ENCODE measurements at regions not wholly inside any gene's neighbourhood (a gene's known extent, or its start where the extent isn't known, plus 50 kb on each side); places are given as distances from the start of the nearest gene placed in this dataset.

DNA sequence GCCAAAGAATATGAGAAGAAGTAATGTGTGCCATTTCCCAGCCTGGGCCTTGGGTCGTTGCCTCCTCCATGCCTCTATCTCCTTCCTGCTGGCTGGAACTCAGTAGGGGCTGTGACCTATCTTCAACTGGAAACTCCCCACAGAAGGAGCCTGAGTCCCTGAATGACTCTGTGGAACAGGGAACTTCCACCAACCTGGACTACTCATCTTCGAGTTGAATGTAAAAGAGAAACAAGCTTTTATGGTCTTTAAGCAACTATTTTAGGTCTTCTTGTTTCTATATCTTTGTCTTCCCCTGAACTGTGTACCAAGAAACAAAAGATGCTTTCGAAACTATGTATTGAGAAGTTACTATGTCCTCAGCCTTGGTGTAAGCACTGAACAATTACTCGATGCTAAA is 355.3 kb upstream of the NR2F2 start:
- H3K9me2 ChIP-seq (replicated peaks; ENCODE audit: insufficient read depth, low read length): no peaks in the 10 kb centered on the region
- no peaks in the 10 kb centered on the region for H3K36me3 ChIP-seq (ENCODE audit: insufficient read depth, low read length)
- DNase-seq: no peak
- no peak overlapping the region for H2AFZ ChIP-seq (ENCODE audit: low read length)
- H3K9me3 ChIP-seq (ENCODE audit: low read length): peaks cover 28% of the 10 kb centered on the region
- no peaks in the 10 kb centered on the region for H3K79me2 ChIP-seq (ENCODE audit: low read length)
- H3K4me1 ChIP-seq (ENCODE audit: low read length): no peaks in the 10 kb centered on the region
- H3K9ac ChIP-seq (ENCODE audit: low read length): no peak overlapping the region
- no peak overlapping the region for H3K4me3 ChIP-seq (ENCODE audit: low read length)
- no peaks in the 10 kb centered on the region for H3K27me3 ChIP-seq (ENCODE audit: low read length)
- no peak overlapping the region for H3K27ac ChIP-seq (ENCODE audit: low read length)
- no peaks in the 10 kb centered on the region for H4K20me1 ChIP-seq (ENCODE audit: insufficient read depth, low read depth, low read length)
- H3K4me2 ChIP-seq (ENCODE audit: low read depth, low read length, poor library complexity, severe bottlenecking): no peak overlapping the region

DNA sequence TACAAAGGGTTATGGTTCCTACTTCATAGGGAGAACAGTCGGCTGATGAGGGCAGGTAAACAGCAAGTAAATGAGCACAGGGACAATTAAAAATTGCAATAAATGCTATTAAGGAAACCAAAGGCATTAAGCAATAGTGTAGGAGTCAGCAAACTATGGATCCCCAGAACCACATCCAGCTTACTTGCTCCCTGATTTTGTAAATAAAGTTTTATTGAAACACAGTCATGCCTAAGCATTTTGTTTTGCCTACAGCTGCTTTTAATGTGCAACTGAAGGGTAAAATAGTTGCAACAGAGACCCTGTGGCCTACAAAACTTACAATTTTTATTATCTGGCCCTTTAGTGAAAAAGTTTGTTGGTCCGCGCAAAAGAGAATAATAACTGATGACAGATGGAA is 351.2 kb upstream of the NR2F2 start:
- Histone ChIP-seq H2AFZ (ENCODE audit: low read length) (no peak overlapping the region), H3K79me2 (ENCODE audit: low read length) (no peaks in the 10 kb centered on the region), H4K20me1 (ENCODE audit: insufficient read depth, low read depth, low read length) (no peaks in the 10 kb centered on the region)

DNA sequence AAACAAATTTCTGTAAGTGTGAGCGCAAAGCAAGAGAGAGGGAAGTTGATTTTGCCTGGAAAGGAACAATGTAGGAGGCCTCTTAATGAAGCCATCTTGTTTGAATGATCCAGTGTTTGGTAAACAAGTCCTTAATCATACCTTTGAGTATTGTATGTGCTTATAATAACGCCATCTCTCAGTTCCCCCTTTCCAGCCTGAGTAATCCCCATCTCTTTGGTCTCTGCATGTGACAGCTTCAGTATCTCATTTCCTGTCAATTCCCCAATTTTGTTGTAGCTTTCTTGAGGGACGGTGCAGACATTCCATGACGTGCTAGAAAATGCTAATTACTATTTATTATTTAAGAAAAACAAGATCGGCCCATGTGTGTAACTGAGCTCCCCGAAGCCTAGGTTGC is 349.3 kb upstream of the NR2F2 start:
- DNase-seq: no peak

More for the DNA sequence above, 351.2 kb upstream of the NR2F2 start:
- Histone ChIP-seq H3K27ac (ENCODE audit: low read length) (no peak overlapping the region), H3K9me3 (ENCODE audit: low read length) (peaks cover 41% of the 10 kb centered on the region), H3K9me2 (replicated peaks; ENCODE audit: insufficient read depth, low read length) (no peaks in the 10 kb centered on the region), H3K4me2 (ENCODE audit: low read depth, low read length, poor library complexity, severe bottlenecking) (no peak overlapping the region), H3K4me1 (ENCODE audit: low read length) (no peaks in the 10 kb centered on the region), H3K36me3 (ENCODE audit: insufficient read depth, low read length) (no peaks in the 10 kb centered on the region), H3K9ac (ENCODE audit: low read length) (no peak overlapping the region), H3K4me3 (ENCODE audit: low read length) (no peak overlapping the region), H3K27me3 (ENCODE audit: low read length) (no peaks in the 10 kb centered on the region)
- DNase-seq: no peak

DNA sequence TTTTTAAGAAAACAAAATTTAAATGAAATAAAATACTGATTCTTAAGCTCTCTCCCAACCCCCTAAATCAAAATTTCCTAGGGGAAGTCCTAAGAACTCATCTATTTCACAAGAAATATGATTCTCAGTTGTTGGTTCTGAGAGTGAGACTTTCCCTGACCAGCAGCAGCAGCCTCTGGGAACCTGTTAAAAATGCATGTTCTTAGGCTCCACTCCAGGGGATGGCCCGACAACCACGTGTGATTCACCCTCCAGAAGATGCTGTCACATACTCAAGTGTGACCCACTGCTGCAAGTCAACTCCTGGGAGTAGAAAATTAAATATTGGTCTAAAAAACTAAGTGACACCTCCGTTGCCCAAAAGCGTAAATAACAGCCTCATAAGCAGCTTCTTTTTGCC is 343.2 kb upstream of the NR2F2 start:
- H3K79me2 ChIP-seq (ENCODE audit: low read length): no peaks in the 10 kb centered on the region
- no peaks in the 10 kb centered on the region for H3K9me2 ChIP-seq (replicated peaks; ENCODE audit: insufficient read depth, low read length)
- H3K4me2 ChIP-seq (ENCODE audit: low read depth, low read length, poor library complexity, severe bottlenecking): no peak overlapping the region
- no peaks in the 10 kb centered on the region for H3K4me1 ChIP-seq (ENCODE audit: low read length)
- H2AFZ ChIP-seq (ENCODE audit: low read length): no peak overlapping the region
- no peak overlapping the region for H3K4me3 ChIP-seq (ENCODE audit: low read length)
- DNase-seq: no peak
- no peak overlapping the region for H3K9ac ChIP-seq (ENCODE audit: low read length)
- H4K20me1 ChIP-seq (ENCODE audit: insufficient read depth, low read depth, low read length): no peaks in the 10 kb centered on the region
- no peaks in the 10 kb centered on the region for H3K36me3 ChIP-seq (ENCODE audit: insufficient read depth, low read length)
- H3K27ac ChIP-seq (ENCODE audit: low read length): no peak overlapping the region
- peaks cover 29% of the 10 kb centered on the region for H3K9me3 ChIP-seq (ENCODE audit: low read length)
- H3K27me3 ChIP-seq (ENCODE audit: low read length): no peaks in the 10 kb centered on the region

More for the DNA sequence above, 349.3 kb upstream of the NR2F2 start:
- H3K4me2 ChIP-seq (ENCODE audit: low read depth, low read length, poor library complexity, severe bottlenecking): no peak overlapping the region
- H2AFZ ChIP-seq (ENCODE audit: low read length): no peak overlapping the region
- no peaks in the 10 kb centered on the region for H3K4me1 ChIP-seq (ENCODE audit: low read length)
- H3K9ac ChIP-seq (ENCODE audit: low read length): no peak overlapping the region
- no peak overlapping the region for H3K4me3 ChIP-seq (ENCODE audit: low read length)
- no peak overlapping the region for H3K27ac ChIP-seq (ENCODE audit: low read length)
- H3K79me2 ChIP-seq (ENCODE audit: low read length): no peaks in the 10 kb centered on the region
- H3K9me3 ChIP-seq (ENCODE audit: low read length): peaks cover 43% of the 10 kb centered on the region
- H3K9me2 ChIP-seq (replicated peaks; ENCODE audit: insufficient read depth, low read length): no peaks in the 10 kb centered on the region
- H3K27me3 ChIP-seq (ENCODE audit: low read length): no peaks in the 10 kb centered on the region
- no peaks in the 10 kb centered on the region for H3K36me3 ChIP-seq (ENCODE audit: insufficient read depth, low read length)
- H4K20me1 ChIP-seq (ENCODE audit: insufficient read depth, low read depth, low read length): no peaks in the 10 kb centered on the region

DNA sequence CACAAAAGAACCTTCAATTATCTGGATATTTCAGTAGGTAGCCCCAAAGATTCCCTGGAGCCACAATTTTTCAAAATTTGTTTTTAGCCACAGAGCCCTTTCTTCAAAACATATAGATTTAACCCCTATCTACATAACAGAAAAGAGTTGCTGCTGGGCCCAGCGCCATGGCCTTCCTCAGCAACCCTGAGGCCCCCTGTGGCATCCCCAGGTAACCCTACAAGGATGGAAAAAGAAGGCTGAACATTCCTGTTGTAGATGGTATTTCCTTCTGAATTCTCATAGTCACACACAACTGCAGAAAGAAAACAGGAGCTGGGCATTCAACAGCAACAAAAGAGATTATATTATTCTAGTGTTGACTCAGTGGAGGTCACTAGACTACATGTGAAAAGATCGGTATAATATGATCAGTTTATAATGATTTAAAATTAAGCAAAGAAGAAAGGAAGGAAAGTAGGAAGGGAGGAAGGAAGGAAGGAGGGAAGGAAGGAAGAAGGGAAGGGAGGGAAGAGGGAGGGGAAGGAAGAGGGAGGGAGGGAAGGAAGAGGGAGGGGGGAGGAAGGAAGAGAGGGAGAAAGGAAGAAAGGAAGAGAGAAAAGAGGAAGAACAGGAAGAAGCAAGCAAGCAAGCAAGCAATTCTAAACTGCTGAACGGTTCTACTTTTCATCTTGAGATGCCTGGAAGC is 342.5 kb upstream of the NR2F2 start:
- H4K20me1 ChIP-seq (ENCODE audit: insufficient read depth, low read depth, low read length): no peaks in the 10 kb centered on the region
- no peaks in the 10 kb centered on the region for H3K9me2 ChIP-seq (replicated peaks; ENCODE audit: insufficient read depth, low read length)
- no peak overlapping the region for H3K9ac ChIP-seq (ENCODE audit: low read length)
- no peak overlapping the region for H2AFZ ChIP-seq (ENCODE audit: low read length)
- no peak overlapping the region for H3K27ac ChIP-seq (ENCODE audit: low read length)
- H3K79me2 ChIP-seq (ENCODE audit: low read length): no peaks in the 10 kb centered on the region
- H3K4me3 ChIP-seq (ENCODE audit: low read length): no peak overlapping the region
- no peaks in the 10 kb centered on the region for H3K27me3 ChIP-seq (ENCODE audit: low read length)
- no peaks in the 10 kb centered on the region for H3K36me3 ChIP-seq (ENCODE audit: insufficient read depth, low read length)
- H3K9me3 ChIP-seq (ENCODE audit: low read length): peaks cover 27% of the 10 kb centered on the region
- DNase-seq: no peak
- no peak overlapping the region for H3K4me2 ChIP-seq (ENCODE audit: low read depth, low read length, poor library complexity, severe bottlenecking)
- no peaks in the 10 kb centered on the region for H3K4me1 ChIP-seq (ENCODE audit: low read length)

DNA sequence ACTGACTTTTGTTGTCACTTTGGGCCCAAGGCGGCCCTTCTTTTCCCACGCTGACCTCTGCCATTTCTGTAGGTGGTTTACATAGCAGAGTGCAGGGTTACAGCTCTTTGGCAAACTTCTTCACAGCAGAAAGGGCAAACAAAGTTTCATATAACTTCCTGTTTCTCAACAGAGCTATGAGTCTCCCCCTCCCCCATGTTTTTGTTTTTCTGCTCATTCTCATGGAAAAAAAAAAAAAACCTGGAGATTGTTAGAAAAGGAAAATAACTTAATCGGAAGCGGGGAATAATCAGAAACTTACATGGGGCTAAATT is 342.0 kb upstream of the NR2F2 start:
- no peaks in the 10 kb centered on the region for H3K27me3 ChIP-seq (ENCODE audit: low read length)
- no peaks in the 10 kb centered on the region for H3K4me1 ChIP-seq (ENCODE audit: low read length)
- no peaks in the 10 kb centered on the region for H4K20me1 ChIP-seq (ENCODE audit: insufficient read depth, low read depth, low read length)
- H3K9me3 ChIP-seq (ENCODE audit: low read length): peaks cover 23% of the 10 kb centered on the region
- H3K79me2 ChIP-seq (ENCODE audit: low read length): no peaks in the 10 kb centered on the region
- no peak overlapping the region for H3K27ac ChIP-seq (ENCODE audit: low read length)
- no peak overlapping the region for H3K9ac ChIP-seq (ENCODE audit: low read length)
- no peaks in the 10 kb centered on the region for H3K9me2 ChIP-seq (replicated peaks; ENCODE audit: insufficient read depth, low read length)
- no peak overlapping the region for H3K4me3 ChIP-seq (ENCODE audit: low read length)
- H2AFZ ChIP-seq (ENCODE audit: low read length): no peak overlapping the region
- no peaks in the 10 kb centered on the region for H3K36me3 ChIP-seq (ENCODE audit: insufficient read depth, low read length)
- DNase-seq: no peak
- no peak overlapping the region for H3K4me2 ChIP-seq (ENCODE audit: low read depth, low read length, poor library complexity, severe bottlenecking)

DNA sequence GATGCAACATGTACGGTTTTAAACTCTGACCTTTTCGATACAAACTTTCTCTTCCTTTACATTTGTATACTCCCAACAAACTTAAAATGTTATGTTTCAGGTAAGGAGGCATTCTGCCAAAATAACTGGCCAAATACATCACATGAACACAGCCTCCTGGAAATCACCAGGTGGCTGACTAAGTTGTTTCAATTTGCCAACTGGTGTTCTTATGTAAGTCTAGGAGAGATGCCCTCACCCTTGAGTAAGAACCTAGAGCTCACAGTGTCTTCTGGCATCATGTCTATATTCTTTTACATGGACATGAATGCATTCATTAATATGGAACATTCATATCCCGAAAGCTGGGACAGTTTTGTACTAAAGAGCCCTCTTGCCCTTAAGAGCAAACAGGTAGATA is 341.1 kb upstream of the NR2F2 start:
- Histone ChIP-seq H3K4me3 (ENCODE audit: low read length) (no peak overlapping the region), H3K9me3 (ENCODE audit: low read length) (peaks cover 19% of the 10 kb centered on the region), H3K9me2 (replicated peaks; ENCODE audit: insufficient read depth, low read length) (no peaks in the 10 kb centered on the region), H3K27me3 (ENCODE audit: low read length) (no peaks in the 10 kb centered on the region), H3K36me3 (ENCODE audit: insufficient read depth, low read length) (no peaks in the 10 kb centered on the region), H3K9ac (ENCODE audit: low read length) (no peak overlapping the region), H2AFZ (ENCODE audit: low read length) (no peak overlapping the region), H3K4me1 (ENCODE audit: low read length) (no peaks in the 10 kb centered on the region), H3K27ac (ENCODE audit: low read length) (no peak overlapping the region), H3K79me2 (ENCODE audit: low read length) (no peaks in the 10 kb centered on the region), H3K4me2 (ENCODE audit: low read depth, low read length, poor library complexity, severe bottlenecking) (no peak overlapping the region), H4K20me1 (ENCODE audit: insufficient read depth, low read depth, low read length) (no peaks in the 10 kb centered on the region)
- no peak for DNase-seq

DNA sequence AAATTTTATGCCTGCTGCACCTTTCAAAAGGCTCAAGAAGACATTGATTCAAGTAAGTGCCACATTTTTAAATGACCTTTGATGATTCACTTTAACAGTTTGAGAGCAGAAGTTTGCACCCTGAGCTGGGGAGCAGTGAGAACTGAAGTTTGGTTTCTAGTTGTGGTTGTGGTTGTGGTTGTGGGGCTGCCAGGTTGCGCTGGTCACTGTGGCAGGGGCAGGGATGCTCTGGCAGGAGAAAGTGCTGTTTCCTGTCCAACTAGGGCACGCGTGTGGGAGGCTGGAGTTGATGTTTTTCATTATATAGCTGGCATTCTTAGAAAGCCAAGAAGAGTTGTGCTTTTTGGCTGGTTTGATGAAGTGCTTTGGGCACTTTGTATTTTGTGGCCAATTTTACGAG is 339.7 kb upstream of the NR2F2 start:
- no peak overlapping the region for H2AFZ ChIP-seq (ENCODE audit: low read length)
- no peak overlapping the region for H3K4me2 ChIP-seq (ENCODE audit: low read depth, low read length, poor library complexity, severe bottlenecking)
- no peak overlapping the region for H3K27ac ChIP-seq (ENCODE audit: low read length)
- H3K9ac ChIP-seq (ENCODE audit: low read length): no peak overlapping the region
- no peaks in the 10 kb centered on the region for H3K27me3 ChIP-seq (ENCODE audit: low read length)
- no peaks in the 10 kb centered on the region for H3K36me3 ChIP-seq (ENCODE audit: insufficient read depth, low read length)
- no peak overlapping the region for H3K4me3 ChIP-seq (ENCODE audit: low read length)
- no peaks in the 10 kb centered on the region for H3K4me1 ChIP-seq (ENCODE audit: low read length)
- no peaks in the 10 kb centered on the region for H4K20me1 ChIP-seq (ENCODE audit: insufficient read depth, low read depth, low read length)
- DNase-seq: no peak
- H3K9me3 ChIP-seq (ENCODE audit: low read length): peaks cover 19% of the 10 kb centered on the region
- H3K79me2 ChIP-seq (ENCODE audit: low read length): no peaks in the 10 kb centered on the region
- no peaks in the 10 kb centered on the region for H3K9me2 ChIP-seq (replicated peaks; ENCODE audit: insufficient read depth, low read length)

DNA sequence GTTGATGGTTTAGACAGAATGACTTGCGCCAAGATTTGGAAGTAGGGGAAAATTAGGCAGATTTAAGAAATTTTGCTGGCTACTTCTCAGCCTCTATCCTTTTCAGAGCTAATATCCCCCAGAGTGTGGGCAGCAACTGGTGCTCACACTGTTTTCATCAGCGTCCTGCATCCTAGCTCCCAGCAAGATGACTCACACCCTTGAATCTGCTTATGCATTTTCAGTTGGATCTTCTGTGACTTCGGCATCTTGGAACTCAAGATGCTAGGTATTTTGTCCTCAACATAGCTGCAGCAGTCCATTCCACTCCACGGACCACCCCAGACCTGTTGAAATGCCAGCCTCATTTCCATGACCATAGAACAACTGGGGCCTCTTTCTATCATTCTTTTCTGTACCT is 336.1 kb upstream of the NR2F2 start:
- peaks cover 36% of the 10 kb centered on the region for H3K9me3 ChIP-seq (ENCODE audit: low read length)
- no peaks in the 10 kb centered on the region for H3K27me3 ChIP-seq (ENCODE audit: low read length)
- no peaks in the 10 kb centered on the region for H3K4me1 ChIP-seq (ENCODE audit: low read length)
- H4K20me1 ChIP-seq (ENCODE audit: insufficient read depth, low read depth, low read length): no peaks in the 10 kb centered on the region
- no peak for DNase-seq
- H3K4me2 ChIP-seq (ENCODE audit: low read depth, low read length, poor library complexity, severe bottlenecking): no peak overlapping the region
- no peak overlapping the region for H2AFZ ChIP-seq (ENCODE audit: low read length)
- no peak overlapping the region for H3K4me3 ChIP-seq (ENCODE audit: low read length)
- no peaks in the 10 kb centered on the region for H3K9me2 ChIP-seq (replicated peaks; ENCODE audit: insufficient read depth, low read length)
- no peak overlapping the region for H3K27ac ChIP-seq (ENCODE audit: low read length)
- no peaks in the 10 kb centered on the region for H3K36me3 ChIP-seq (ENCODE audit: insufficient read depth, low read length)
- no peaks in the 10 kb centered on the region for H3K79me2 ChIP-seq (ENCODE audit: low read length)
- no peak overlapping the region for H3K9ac ChIP-seq (ENCODE audit: low read length)

Measured in Karpas-422 (cell line).